A673 (cell line): ENCODE measurements at regions not wholly inside any gene's neighbourhood (a gene's known extent, or its start where the extent isn't known, plus 50 kb on each side); places are given as distances from the start of the nearest gene placed in this dataset.

Source experiments
- BruUV-seq: library from RNA; stranded (reverse); fragments of 400-500 nt; replicated peaks from 2 replicates; lab custom pipeline; 2021; lab: Mats Ljungman, UMichigan
- CTCF ChIA-PET: fragments of 300-600 bp; sonication (Branson Sonifier 250); formaldehyde crosslinking; loops from one replicate; lab custom pipeline; 2022; ENCODE audit warnings: antibody characterized with exemption; lab: Charles Lee
- POLR2A ChIA-PET: fragments of 300-600 bp; sonication (Branson Sonifier 250); formaldehyde crosslinking; loops from one replicate; lab custom pipeline; 2022; ENCODE audit warnings: antibody characterized with exemption; ENCODE audit not compliant: low non-redundant PET; lab: Charles Lee
- DNase-seq: peaks from one replicate; pipeline ENCODE4 v3.0.0-alpha.2; 2015; ENCODE audit warnings: low spot score
- H3K27ac ChIP-seq: fragments of 200-600 bp; sonication (generic); 2 replicates; pipeline ENCODE4 v1.5.1; 2016; ENCODE audit warnings: mixed run types, low read depth, mild to moderate bottlenecking, mixed read lengths, antibody characterized with exemption, low read length; ENCODE audit not compliant: poor library complexity, severe bottlenecking
- H3K27me3 ChIP-seq: fragments of 200-600 bp; sonication (generic); replicated peaks from 2 replicates; pipeline ENCODE4 v1.6.1; 2017; ENCODE audit warnings: mixed run types, low read depth, mild to moderate bottlenecking, mixed read lengths, antibody characterized with exemption, low read length; ENCODE audit not compliant: insufficient read depth, poor library complexity
- H3K36me3 ChIP-seq: fragments of 200-600 bp; sonication (generic); 2 replicates; pipeline ENCODE4 v1.6.1; 2016; ENCODE audit warnings: mixed run types, mild to moderate bottlenecking, mixed read lengths, antibody characterized with exemption, low read length; ENCODE audit not compliant: insufficient read depth, poor library complexity, severe bottlenecking
- H3K4me1 ChIP-seq: fragments of 200-600 bp; sonication (generic); 2 replicates; pipeline ENCODE4 v1.6.1; 2017; ENCODE audit warnings: mixed run types, mild to moderate bottlenecking, mixed read lengths, antibody characterized with exemption, low read length; ENCODE audit not compliant: insufficient read depth, poor library complexity, severe bottlenecking
- H3K4me3 ChIP-seq: fragments of 200-600 bp; sonication (generic); 2 replicates; pipeline ENCODE4 v1.5.1; 2016; ENCODE audit warnings: low read depth, mixed run types, mild to moderate bottlenecking, mixed read lengths, low read length; ENCODE audit not compliant: poor library complexity, severe bottlenecking
- H3K9me3 ChIP-seq: fragments of 200-600 bp; sonication (generic); 2 replicates; pipeline ENCODE4 v1.6.1; 2016; ENCODE audit warnings: mixed run types, low read depth, mild to moderate bottlenecking, mixed read lengths, antibody characterized with exemption, low read length; ENCODE audit not compliant: poor library complexity, severe bottlenecking
- EZH2 ChIP-seq: fragments of 200-600 bp; sonication (generic); IDR thresholded peaks from 2 replicates; pipeline ENCODE4 v1.6.1; 2017; ENCODE audit warnings: borderline replicate concordance, low read depth, mild to moderate bottlenecking, mixed read lengths, antibody characterized with exemption, low read length; ENCODE audit not compliant: poor library complexity, severe bottlenecking
- intact Hi-C: fragments of 100-400 bp; cut with micrococcal nuclease; formaldehyde crosslinking; loops from one replicate; pipeline ENCODE4 v1.10.0; 2022; ENCODE audit not compliant: unreplicated experiment
- TF ChIP-seq, protein P1 (sequence below): fragments of 300-800, 200-600 bp; sonication (generic); conservative IDR thresholded peaks from 2 replicates; pipeline ENCODE4 v1.5.1; 2017; ENCODE audit warnings: low read depth, mild to moderate bottlenecking, antibody characterized with exemption, low read length, moderate library complexity, mixed read lengths

DNA sequence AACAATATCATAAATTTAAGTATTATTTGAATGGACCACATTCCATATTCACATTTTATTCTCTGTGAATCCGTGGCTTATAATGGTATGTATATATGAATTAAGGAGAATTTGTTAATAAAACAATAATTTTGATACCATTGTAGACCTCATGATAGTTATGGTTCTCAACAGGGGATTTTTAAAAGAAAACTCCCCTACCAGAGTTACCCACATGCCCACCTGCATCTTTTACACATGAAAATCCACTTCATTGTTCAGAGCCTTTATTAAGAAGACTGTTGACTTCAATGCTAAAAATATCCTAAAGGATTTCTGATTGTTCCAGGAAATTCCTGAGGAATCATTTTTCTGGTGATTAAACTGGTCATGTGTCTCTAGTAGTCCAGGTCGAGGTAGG, 557.7 kb upstream of the MEF2C start:
- Histone ChIP-seq H3K27ac (no peak overlapping the region), H3K36me3 (no peaks in the 10 kb centered on the region), H3K4me3 (no peak overlapping the region), H3K27me3 (no peaks in the 10 kb centered on the region), H3K4me1 (peaks cover 20% of the 10 kb centered on the region), H3K9me3 (no peaks in the 10 kb centered on the region)
- ChIA-PET POLR2A (no interaction called here), CTCF (no interaction called here)
- DNase-seq, result no peak
- TF ChIP-seq, protein P1, sequence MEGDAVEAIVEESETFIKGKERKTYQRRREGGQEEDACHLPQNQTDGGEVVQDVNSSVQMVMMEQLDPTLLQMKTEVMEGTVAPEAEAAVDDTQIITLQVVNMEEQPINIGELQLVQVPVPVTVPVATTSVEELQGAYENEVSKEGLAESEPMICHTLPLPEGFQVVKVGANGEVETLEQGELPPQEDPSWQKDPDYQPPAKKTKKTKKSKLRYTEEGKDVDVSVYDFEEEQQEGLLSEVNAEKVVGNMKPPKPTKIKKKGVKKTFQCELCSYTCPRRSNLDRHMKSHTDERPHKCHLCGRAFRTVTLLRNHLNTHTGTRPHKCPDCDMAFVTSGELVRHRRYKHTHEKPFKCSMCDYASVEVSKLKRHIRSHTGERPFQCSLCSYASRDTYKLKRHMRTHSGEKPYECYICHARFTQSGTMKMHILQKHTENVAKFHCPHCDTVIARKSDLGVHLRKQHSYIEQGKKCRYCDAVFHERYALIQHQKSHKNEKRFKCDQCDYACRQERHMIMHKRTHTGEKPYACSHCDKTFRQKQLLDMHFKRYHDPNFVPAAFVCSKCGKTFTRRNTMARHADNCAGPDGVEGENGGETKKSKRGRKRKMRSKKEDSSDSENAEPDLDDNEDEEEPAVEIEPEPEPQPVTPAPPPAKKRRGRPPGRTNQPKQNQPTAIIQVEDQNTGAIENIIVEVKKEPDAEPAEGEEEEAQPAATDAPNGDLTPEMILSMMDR, result no peak
- no peak for TF ChIP-seq EZH2
- no TSS peak for BruUV-seq
- intact Hi-C loops, result no loop called here

DNA sequence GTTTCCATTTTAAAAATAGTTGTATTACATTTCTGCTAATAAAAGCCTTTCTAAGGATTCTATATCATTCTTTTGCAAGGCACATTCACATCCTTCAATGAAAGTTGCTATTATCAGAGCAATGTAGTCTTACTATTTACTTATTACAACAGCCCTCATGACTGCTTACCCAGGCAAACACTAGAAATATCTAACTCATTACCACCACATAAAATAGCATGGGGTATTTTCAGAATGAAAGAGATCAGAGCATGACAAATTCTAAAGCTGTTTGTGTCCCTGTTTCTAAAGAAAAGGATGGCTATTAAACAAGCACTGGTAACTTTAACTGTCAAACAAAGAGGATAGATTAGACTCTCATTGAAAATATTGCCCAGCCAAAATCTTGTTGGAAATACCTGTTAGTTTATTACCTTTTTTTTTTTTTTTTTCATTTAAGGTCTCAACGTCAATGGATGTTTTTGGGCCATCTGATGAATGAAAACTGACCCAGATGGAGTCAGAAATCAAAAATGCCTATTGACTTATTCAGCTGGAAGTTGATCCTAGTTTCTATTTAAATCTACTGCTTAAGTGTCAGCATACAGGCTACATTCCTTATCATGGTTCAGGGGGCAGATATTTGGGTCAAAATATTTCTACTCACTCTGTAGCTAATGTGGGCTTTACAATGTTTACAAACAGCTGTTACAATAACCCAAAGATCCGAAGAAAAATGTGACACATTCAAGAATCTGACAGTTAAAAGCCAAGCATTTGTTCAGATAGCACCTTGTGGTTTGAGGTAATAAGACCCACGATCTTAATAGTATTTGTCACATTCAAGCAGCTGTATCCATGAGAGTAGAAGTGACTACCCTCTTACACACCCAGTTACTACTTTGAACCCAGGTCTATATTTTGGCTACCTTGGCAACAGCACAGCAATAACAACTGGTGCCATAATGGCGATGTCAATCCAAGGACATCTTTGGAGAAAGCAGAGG, 554.8 kb upstream of the MEF2C start:
- Histone ChIP-seq H3K36me3 (no peaks in the 10 kb centered on the region), H3K4me3 (no peak overlapping the region), H3K27ac (no peak overlapping the region), H3K27me3 (no peaks in the 10 kb centered on the region), H3K4me1 (no peaks in the 10 kb centered on the region), H3K9me3 (no peaks in the 10 kb centered on the region)
- no TSS peak for BruUV-seq
- intact Hi-C loops, result no loop called here
- ChIA-PET POLR2A (no interaction called here), CTCF (no interaction called here)
- TF ChIP-seq, protein P1, result no peak
- TF ChIP-seq EZH2, result no peak
- DNase-seq, result peak; percentile 39

DNA sequence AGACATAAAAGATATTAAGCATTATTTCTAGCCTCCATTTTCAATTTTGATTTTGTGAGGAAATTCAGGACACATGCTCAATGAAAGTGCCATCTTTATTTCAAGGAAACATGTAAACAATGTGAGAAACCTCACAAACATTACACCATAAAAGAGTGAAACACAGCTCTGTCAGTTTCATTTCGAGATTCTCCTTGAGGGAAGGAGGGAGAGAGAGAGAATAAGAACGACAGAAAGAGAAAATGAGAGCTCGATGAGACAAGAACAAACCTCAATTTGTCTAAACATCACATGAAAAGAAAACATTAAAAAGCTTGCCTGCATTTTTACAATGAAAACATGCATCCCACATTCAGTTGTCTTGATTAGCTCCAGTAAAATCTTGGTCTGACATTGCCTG, 553.5 kb upstream of the MEF2C start:
- intact Hi-C loops, result no loop called here
- H3K4me3 ChIP-seq, result no peak overlapping the region
- H3K27ac ChIP-seq, result no peak overlapping the region
- no peaks in the 10 kb centered on the region for H3K4me1 ChIP-seq
- no peaks in the 10 kb centered on the region for H3K9me3 ChIP-seq
- no TSS peak for BruUV-seq
- TF ChIP-seq EZH2, result no peak
- TF ChIP-seq, protein P1, result no peak
- H3K36me3 ChIP-seq, result no peaks in the 10 kb centered on the region
- H3K27me3 ChIP-seq, result no peaks in the 10 kb centered on the region
- POLR2A ChIA-PET, result no interaction called here
- CTCF ChIA-PET, result no interaction called here
- DNase-seq, result no peak
